ENCODE measurements at regions not wholly inside any gene's neighbourhood (a gene's known extent, or its start where the extent isn't known, plus 50 kb on each side); places are given as distances from the start of the nearest gene placed in this dataset.

- ATAC-seq (ENCODE audit: insufficient number of reproducible peaks, low FRiP score, low read depth), result no peak
- no peaks in the 10 kb centered on the region for H3K9me3 ChIP-seq
- TF ChIP-seq CTCF (IDR thresholded peaks at IDR 0.05), result no peak
- DNase-seq (ENCODE audit: low spot score), result no peak
- no peaks in the 10 kb centered on the region for H3K4me1 ChIP-seq (ENCODE audit: control insufficient read depth in 1 of 2, low read depth in 2 of 2)
- no peak overlapping the region for H3K4me3 ChIP-seq
- H3K27me3 ChIP-seq (replicated peaks; ENCODE audit: insufficient read depth), result no peaks in the 10 kb centered on the region
- H3K27ac ChIP-seq, result no peak overlapping the region
- no peaks in the 10 kb centered on the region for H3K36me3 ChIP-seq
Observed at GRCh38 chr16:63890081-63890480, 1231.8 kb downstream of the CDH11 start.

- DNase-seq (ENCODE audit: low spot score) (no peak), ATAC-seq (ENCODE audit: insufficient number of reproducible peaks, low FRiP score, low read depth) (no peak)
- H3K27me3 ChIP-seq (replicated peaks; ENCODE audit: insufficient read depth), result no peaks in the 10 kb centered on the region
- no peaks in the 10 kb centered on the region for H3K36me3 ChIP-seq
- no peak overlapping the region for H3K4me3 ChIP-seq
- TF ChIP-seq CTCF (IDR thresholded peaks at IDR 0.05), result no peak
- H3K9me3 ChIP-seq, result no peaks in the 10 kb centered on the region
- H3K4me1 ChIP-seq (ENCODE audit: control insufficient read depth in 1 of 2, low read depth in 2 of 2), result no peaks in the 10 kb centered on the region
- no peak overlapping the region for H3K27ac ChIP-seq
Observed at GRCh38 chr16:63883091-63883490, 1238.8 kb downstream of the CDH11 start.

- Histone ChIP-seq H3K9me3 (no peaks in the 10 kb centered on the region), H3K27ac (no peak overlapping the region), H3K27me3 (replicated peaks; ENCODE audit: insufficient read depth) (no peaks in the 10 kb centered on the region), H3K4me1 (ENCODE audit: control insufficient read depth in 1 of 2, low read depth in 2 of 2) (no peaks in the 10 kb centered on the region), H3K4me3 (no peak overlapping the region), H3K36me3 (no peaks in the 10 kb centered on the region)
- ATAC-seq (ENCODE audit: insufficient number of reproducible peaks, low FRiP score, low read depth) (no peak), DNase-seq (ENCODE audit: low spot score) (no peak)
- TF ChIP-seq CTCF (IDR thresholded peaks at IDR 0.05), result no peak
Observed at GRCh38 chr16:63882576-63882975, 1239.3 kb downstream of the CDH11 start.

GRCh38 chr16:63880948-63881347, 1240.9 kb downstream of the CDH11 start:
- Histone ChIP-seq H3K9me3 (no peaks in the 10 kb centered on the region), H3K27me3 (replicated peaks; ENCODE audit: insufficient read depth) (no peaks in the 10 kb centered on the region), H3K4me3 (no peak overlapping the region), H3K4me1 (ENCODE audit: control insufficient read depth in 1 of 2, low read depth in 2 of 2) (no peaks in the 10 kb centered on the region), H3K36me3 (no peaks in the 10 kb centered on the region), H3K27ac (no peak overlapping the region)
- DNase-seq (ENCODE audit: low spot score) (no peak), ATAC-seq (ENCODE audit: insufficient number of reproducible peaks, low FRiP score, low read depth) (no peak)
- no peak for TF ChIP-seq CTCF (IDR thresholded peaks at IDR 0.05)

- DNase-seq (ENCODE audit: low spot score) (no peak), ATAC-seq (ENCODE audit: insufficient number of reproducible peaks, low FRiP score, low read depth) (no peak)
- no peak for TF ChIP-seq CTCF (IDR thresholded peaks at IDR 0.05)
- no peak overlapping the region for H3K4me3 ChIP-seq
- no peaks in the 10 kb centered on the region for H3K36me3 ChIP-seq
- no peaks in the 10 kb centered on the region for H3K9me3 ChIP-seq
- no peak overlapping the region for H3K27ac ChIP-seq
- H3K27me3 ChIP-seq (replicated peaks; ENCODE audit: insufficient read depth), result no peaks in the 10 kb centered on the region
- no peaks in the 10 kb centered on the region for H3K4me1 ChIP-seq (ENCODE audit: control insufficient read depth in 1 of 2, low read depth in 2 of 2)
Observed at GRCh38 chr16:63877401-63877800, 1244.5 kb downstream of the CDH11 start.
